ENCODE measurements at regions not wholly inside any gene's neighbourhood (a gene's known extent, or its start where the extent isn't known, plus 50 kb on each side); places are given as distances from the start of the nearest gene placed in this dataset.

DNA sequence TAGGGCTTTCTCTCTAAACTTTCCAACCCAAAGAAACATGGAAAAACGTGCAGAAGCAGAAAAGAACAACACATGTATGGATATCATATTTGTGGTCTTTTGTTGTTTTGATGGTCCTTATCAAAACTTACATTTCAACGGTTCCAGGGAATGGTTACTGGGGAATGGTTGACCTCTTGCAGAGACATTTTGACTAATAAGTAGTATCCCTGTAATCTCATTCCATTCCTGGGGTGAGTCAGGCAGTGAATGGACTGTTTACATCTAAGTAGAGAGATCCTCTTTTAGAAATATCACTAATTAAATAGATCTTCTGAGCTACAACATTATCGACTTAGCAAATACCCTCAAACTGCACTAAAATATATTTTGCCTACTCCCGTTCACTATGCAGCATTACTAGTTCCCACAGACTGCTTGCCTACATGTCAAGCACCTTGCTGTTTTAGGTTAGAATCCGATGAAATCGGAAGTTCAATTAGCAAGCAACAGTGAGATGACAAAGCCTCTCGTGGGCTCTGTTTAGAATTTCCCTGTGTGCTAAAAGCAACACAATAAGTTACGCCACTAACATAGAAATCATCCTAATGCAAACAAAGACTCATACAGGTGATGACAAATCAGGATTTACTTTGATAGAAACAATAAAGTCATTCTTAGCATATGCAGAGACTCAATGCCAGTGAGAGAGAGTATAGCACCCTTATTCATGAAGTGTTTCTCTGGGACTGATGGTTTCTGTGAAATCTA is 797.7 kb upstream of the ARGLU1 start:
- ATAC-seq (no peak), DNase-seq (ENCODE audit: low spot score in 2 of 2) (no peak)
- Mint-ChIP-seq H3K27ac (no peak overlapping the region), H3K4me1 (no peaks in the 10 kb centered on the region), H3K9me3 (peaks cover 20% of the 10 kb centered on the region), H3K36me3 (no peaks in the 10 kb centered on the region), H3K4me3 (no peak overlapping the region)

DNA sequence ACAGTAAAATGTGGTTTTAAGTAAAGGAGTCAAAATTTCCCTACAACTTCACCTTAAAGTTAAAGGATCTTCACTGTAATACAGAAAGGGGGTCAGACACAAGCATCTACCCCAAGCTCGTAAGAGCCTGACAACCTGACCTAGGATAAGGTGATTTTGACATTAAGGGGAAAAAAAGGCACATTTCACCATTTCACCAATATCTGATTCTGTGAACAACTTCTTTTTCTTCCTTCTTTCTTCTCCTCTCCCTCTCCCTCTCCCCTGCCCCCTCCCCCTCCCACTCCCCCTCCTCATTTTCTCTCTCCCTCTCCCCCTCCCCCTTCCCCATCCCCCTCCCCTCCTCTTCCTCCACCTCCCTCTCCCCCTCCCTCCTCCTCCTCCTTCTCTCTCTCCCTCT is 796.7 kb upstream of the ARGLU1 start:
- no peak overlapping the region for H3K27ac Mint-ChIP-seq
- ATAC-seq (no peak), DNase-seq (ENCODE audit: low spot score in 2 of 2) (no peak)
- peaks cover 20% of the 10 kb centered on the region for H3K9me3 Mint-ChIP-seq
- H3K4me1 Mint-ChIP-seq, result no peaks in the 10 kb centered on the region
- no peaks in the 10 kb centered on the region for H3K36me3 Mint-ChIP-seq
- H3K4me3 Mint-ChIP-seq, result no peak overlapping the region

DNA sequence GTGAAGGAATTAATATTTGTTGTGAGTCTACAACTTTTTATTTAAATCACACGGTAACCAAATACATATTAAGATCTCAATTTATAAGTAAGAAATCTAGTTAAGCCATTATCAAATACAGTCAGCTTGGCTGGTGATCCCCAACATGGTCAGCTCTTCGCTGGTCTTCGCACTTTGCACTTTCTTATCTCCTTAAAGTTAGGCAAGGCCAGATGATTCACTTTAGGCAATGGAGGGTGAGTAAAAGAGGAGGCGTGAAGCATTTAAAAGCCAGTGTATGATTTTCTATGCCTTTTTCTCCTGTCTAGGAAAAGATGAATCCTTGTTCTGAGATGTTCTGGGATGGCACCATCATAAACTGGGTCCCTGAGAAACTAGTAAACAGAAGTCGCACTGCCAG is 793.7 kb upstream of the ARGLU1 start:
- H3K27ac Mint-ChIP-seq, result no peak overlapping the region
- H3K36me3 Mint-ChIP-seq, result no peaks in the 10 kb centered on the region
- H3K4me1 Mint-ChIP-seq, result no peaks in the 10 kb centered on the region
- H3K9me3 Mint-ChIP-seq, result peaks cover 21% of the 10 kb centered on the region
- ATAC-seq (no peak), DNase-seq (ENCODE audit: low spot score in 2 of 2) (no peak)
- H3K4me3 Mint-ChIP-seq, result no peak overlapping the region

DNA sequence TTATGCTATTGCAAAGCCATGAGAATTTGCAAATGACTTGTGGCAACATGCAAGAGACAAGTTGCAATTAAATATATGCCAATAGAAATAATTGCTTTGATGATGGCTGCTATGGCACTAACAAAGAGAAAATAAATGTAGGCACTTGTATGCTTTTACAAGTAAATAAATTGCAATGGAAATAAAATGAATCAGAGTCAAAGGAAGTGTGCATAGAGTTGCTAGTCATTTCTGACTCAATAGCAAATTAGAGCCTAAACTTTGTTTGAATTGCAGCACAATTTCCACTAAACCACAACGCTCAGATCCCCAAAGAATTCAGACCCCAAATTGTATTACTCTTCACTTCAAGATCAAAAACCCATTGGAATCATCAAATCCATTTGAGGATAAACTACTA is 792.1 kb upstream of the ARGLU1 start:
- no peaks in the 10 kb centered on the region for H3K36me3 Mint-ChIP-seq

DNA sequence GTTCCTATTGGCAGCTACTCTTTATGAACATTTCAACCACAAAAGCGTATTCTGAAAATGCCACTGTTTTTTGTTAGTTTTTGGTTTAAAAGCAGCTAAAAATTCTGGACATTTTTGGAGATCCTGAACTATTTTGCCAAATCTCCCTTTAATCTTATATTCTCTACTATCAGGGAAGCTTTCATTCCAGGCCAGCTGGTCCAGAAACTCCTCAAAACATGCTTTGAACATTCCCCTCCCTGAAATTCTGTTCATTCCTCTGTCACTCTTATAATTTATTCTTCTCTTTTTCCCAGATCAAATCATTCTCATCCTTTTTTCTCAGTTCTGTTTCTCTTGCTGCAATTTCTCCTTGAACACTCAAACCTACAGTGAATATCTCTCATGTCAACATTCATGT is 790.9 kb upstream of the ARGLU1 start:
- H3K27ac Mint-ChIP-seq, result no peak overlapping the region
- H3K36me3 Mint-ChIP-seq, result no peaks in the 10 kb centered on the region

More for the DNA sequence above, 792.1 kb upstream of the ARGLU1 start:
- peaks cover 21% of the 10 kb centered on the region for H3K9me3 Mint-ChIP-seq
- no peaks in the 10 kb centered on the region for H3K4me1 Mint-ChIP-seq
- DNase-seq (ENCODE audit: low spot score in 2 of 2) (no peak), ATAC-seq (no peak)
- no peak overlapping the region for H3K4me3 Mint-ChIP-seq
- no peak overlapping the region for H3K27ac Mint-ChIP-seq

DNA sequence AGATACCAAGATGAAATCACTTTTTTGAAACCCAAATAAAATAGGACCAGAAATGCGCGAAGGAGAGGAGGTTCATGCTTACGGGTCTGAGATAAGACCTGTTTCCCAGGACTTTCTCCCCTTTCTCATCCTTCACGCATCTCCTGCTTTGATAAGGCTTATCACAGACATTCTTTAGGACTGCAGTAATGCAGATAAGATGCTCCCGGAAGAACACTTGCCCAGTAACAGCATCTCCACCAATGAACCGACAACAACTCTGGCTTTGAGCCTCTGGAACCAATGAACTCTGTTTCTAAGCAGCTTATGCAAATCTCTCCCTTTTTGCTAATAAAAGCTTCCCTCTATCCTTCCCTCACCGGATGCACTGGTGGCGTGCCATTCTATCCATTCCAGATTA is 783.4 kb upstream of the ARGLU1 start:
- H3K36me3 Mint-ChIP-seq, result no peaks in the 10 kb centered on the region
- no peak overlapping the region for H3K27ac Mint-ChIP-seq
- no peak overlapping the region for H3K4me3 Mint-ChIP-seq
- peaks cover 14% of the 10 kb centered on the region for H3K9me3 Mint-ChIP-seq
- H3K4me1 Mint-ChIP-seq, result no peaks in the 10 kb centered on the region
- ATAC-seq (no peak), DNase-seq (ENCODE audit: low spot score in 2 of 2) (no peak)

More for the DNA sequence above, 790.9 kb upstream of the ARGLU1 start:
- DNase-seq (ENCODE audit: low spot score in 2 of 2) (no peak), ATAC-seq (no peak)
- H3K4me1 Mint-ChIP-seq, result no peaks in the 10 kb centered on the region
- no peak overlapping the region for H3K4me3 Mint-ChIP-seq
- H3K9me3 Mint-ChIP-seq, result peaks cover 22% of the 10 kb centered on the region

DNA sequence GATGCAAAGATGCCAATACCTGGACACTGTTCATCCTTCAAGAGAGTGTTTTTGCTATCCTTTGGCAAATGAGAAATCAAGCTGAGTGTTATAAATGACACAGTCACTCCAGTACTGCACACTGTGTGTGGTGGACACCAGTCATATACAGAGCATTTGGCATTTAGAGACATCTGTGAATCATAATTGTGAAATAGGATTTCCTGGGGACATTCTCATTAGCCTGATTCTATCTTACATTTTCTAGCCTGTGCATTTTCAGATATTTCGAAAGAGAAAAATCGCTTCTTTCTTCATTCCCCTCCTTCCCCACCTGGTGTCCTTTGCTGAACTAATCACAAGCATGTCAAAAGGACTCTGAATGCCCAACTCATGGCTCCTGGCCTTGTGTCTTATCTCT is 781.0 kb upstream of the ARGLU1 start:
- Mint-ChIP-seq H3K4me1 (no peaks in the 10 kb centered on the region), H3K9me3 (peaks cover 12% of the 10 kb centered on the region), H3K27ac (no peak overlapping the region), H3K36me3 (no peaks in the 10 kb centered on the region), H3K4me3 (no peak overlapping the region)
- DNase-seq (ENCODE audit: low spot score in 2 of 2) (no peak), ATAC-seq (no peak)

DNA sequence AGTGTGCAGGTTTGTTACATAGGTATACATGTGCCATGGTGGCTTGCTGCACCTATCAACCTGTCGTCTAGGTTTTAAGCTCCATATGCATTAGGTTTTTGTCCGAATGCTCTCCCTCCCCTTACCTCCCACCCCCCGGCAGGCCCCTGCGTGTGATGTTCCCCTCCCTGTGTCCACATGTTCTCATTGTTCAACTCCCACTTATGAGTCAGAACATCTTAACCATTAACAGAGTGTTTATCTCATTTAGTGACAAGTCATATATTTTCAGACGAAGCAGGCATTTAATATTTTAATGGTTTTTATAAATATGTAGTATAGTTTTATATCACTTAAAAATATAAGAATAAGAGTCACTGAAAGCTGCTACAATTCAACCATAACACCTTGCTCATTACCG is 780.5 kb upstream of the ARGLU1 start:
- DNase-seq (ENCODE audit: low spot score in 2 of 2) (no peak), ATAC-seq (no peak)
- Mint-ChIP-seq H3K4me1 (no peaks in the 10 kb centered on the region), H3K27ac (no peak overlapping the region), H3K9me3 (peaks cover 12% of the 10 kb centered on the region), H3K4me3 (no peak overlapping the region), H3K36me3 (no peaks in the 10 kb centered on the region)

DNA sequence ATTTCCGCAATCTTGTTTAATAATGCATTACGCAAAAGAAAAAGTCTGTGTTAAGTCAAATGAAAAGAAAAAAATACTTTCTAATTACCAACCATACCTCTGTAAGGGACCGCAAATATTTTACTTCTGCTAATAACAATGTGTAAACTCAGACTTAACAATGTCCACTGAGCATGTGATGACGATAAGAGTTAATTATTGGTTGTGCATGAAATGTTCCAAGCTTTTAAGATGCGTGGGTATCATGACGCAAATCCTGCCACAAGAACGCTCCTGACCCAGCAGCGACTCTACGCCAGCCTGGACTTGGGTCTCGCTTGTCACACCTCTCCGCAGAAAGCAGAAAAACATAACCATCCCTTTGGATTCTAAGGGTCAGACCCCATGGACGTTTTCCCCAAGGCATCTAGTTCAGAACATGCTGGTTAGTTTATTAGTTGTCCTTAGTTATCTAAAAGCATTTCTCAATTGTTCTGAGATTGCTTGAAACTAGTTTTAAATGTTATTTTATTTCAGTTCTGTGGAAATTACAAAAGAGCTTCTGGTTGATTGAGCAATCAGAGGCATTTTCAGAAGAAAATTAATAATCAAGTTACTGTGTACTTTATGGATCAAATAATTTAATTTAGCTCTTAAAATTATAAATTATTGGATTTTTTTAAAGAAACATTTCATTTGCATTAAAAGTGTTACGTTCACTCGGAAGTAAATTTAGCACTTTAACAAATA is 779.9 kb upstream of the ARGLU1 start:
- DNase-seq (ENCODE audit: low spot score in 2 of 2) (no peak), ATAC-seq (no peak)
- no peak overlapping the region for H3K4me3 Mint-ChIP-seq
- no peaks in the 10 kb centered on the region for H3K36me3 Mint-ChIP-seq
- no peak overlapping the region for H3K27ac Mint-ChIP-seq
- H3K4me1 Mint-ChIP-seq, result no peaks in the 10 kb centered on the region
- H3K9me3 Mint-ChIP-seq, result peaks cover 13% of the 10 kb centered on the region

DNA sequence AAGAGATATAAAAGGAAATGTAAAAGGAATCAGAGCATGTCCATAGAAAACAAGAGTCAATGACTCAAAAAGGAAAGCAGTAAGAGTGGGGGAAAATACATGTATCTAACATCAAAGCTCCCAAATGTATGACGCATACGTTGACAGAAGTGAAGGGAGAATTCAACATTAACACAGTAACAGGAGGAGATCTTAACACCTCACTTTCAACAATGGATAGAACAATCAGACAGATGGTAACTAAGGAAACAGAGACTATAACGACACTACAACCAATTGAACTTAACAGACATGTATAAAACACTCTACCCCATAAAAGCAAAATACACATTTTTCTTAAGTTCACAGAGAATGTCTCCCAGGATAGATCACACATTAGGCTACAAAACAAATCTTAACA is 774.8 kb upstream of the ARGLU1 start:
- H3K4me1 Mint-ChIP-seq, result no peaks in the 10 kb centered on the region
- no peak overlapping the region for H3K27ac Mint-ChIP-seq
- ATAC-seq (no peak), DNase-seq (ENCODE audit: low spot score in 2 of 2) (no peak)
- H3K9me3 Mint-ChIP-seq, result peaks cover 16% of the 10 kb centered on the region
- H3K36me3 Mint-ChIP-seq, result no peaks in the 10 kb centered on the region
- H3K4me3 Mint-ChIP-seq, result no peak overlapping the region

DNA sequence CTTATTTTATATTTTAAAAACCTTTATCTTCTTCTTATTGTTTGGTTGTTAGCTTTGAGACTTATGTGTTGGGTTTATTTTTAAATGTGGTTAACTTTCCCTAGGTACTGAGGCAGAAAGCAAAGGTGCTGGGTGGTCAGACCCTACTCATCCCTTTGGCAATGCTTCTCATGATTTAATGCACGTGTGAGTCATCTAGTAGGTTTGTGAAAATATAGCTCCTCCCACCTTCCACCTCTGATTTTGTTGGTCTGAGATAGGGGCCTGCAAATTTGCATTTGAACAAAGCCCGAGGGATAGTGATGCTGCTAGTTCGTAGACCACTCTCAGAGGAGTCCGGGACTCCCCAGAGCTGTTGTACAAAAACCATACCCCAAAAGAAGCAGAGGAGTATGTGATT is 771.3 kb upstream of the ARGLU1 start:
- Mint-ChIP-seq H3K4me3 (no peak overlapping the region), H3K4me1 (no peaks in the 10 kb centered on the region), H3K9me3 (peaks cover 13% of the 10 kb centered on the region), H3K27ac (no peak overlapping the region), H3K36me3 (no peaks in the 10 kb centered on the region)
- no peak for ATAC-seq
- DNase-seq (ENCODE audit: low spot score in 2 of 2), result no peak

DNA sequence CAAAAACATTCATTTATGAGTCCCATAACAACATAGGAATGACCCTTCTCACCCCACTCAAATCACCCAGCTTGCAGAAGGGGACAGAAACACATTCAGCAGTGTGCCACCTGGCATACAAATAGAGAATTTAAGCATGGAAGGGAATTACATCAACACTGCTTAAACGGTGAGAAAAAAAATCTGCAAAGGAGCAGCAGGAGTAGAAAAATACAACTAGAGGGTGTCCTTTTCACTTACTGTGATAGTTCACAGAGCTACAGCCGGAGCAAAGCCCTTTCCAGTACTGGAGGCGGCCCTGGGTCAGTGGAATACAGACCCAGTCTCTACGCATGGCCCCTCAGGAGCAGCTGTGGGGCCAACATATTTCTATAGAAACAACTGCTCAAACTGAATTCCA is 764.3 kb upstream of the ARGLU1 start:
- H3K4me1 Mint-ChIP-seq, result no peaks in the 10 kb centered on the region
- ATAC-seq, result no peak
- no peak overlapping the region for H3K4me3 Mint-ChIP-seq
- no peaks in the 10 kb centered on the region for H3K36me3 Mint-ChIP-seq
- no peak overlapping the region for H3K27ac Mint-ChIP-seq
- peaks cover 6% of the 10 kb centered on the region for H3K9me3 Mint-ChIP-seq
- no peak for DNase-seq (ENCODE audit: low spot score in 2 of 2)

DNA sequence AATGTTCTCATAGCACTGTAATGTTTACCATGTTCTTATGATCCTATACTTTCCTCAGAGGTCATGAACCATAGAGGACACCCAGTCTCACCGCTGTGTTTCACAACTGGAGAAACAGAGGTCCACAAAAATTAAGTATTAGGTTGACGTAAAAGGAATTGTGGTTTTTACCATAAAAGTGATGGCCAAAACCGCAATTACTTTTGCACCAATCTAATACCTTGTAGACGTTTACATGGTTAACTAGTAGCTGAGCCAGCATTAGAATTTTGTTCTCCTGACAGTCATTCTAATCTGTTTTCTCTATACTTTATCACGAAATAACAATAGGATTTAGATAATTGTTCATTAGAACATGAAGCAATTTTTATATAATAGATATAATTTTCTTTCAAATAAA is 763.4 kb upstream of the ARGLU1 start:
- H3K4me3 Mint-ChIP-seq, result no peak overlapping the region
- DNase-seq (ENCODE audit: low spot score in 2 of 2), result no peak
- H3K27ac Mint-ChIP-seq, result no peak overlapping the region
- no peaks in the 10 kb centered on the region for H3K36me3 Mint-ChIP-seq
- H3K9me3 Mint-ChIP-seq, result peaks cover 6% of the 10 kb centered on the region
- ATAC-seq, result no peak
- no peaks in the 10 kb centered on the region for H3K4me1 Mint-ChIP-seq

DNA sequence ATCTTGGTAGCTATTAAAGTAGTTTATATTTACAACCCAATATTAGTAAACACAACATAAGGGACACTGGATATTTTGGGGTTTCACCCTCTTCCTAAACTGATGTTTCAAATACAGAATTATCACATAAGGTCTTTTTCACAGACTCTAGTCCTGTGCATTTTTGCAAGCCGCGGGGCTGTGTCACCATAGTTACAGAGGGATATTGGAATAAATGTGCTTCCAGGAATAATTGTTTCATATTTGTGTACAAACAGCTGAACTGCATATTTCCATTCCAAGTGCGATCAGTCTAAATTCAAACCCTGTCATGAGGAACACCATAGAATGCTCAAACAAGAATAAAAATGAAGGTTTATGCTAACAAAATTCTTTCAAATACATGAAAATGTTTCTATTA is 762.5 kb upstream of the ARGLU1 start:
- H3K9me3 Mint-ChIP-seq, result peaks cover 6% of the 10 kb centered on the region
- DNase-seq (ENCODE audit: low spot score in 2 of 2), result no peak
- no peak for ATAC-seq
- no peak overlapping the region for H3K27ac Mint-ChIP-seq
- H3K4me1 Mint-ChIP-seq, result no peaks in the 10 kb centered on the region
- no peak overlapping the region for H3K4me3 Mint-ChIP-seq
- H3K36me3 Mint-ChIP-seq, result no peaks in the 10 kb centered on the region

DNA sequence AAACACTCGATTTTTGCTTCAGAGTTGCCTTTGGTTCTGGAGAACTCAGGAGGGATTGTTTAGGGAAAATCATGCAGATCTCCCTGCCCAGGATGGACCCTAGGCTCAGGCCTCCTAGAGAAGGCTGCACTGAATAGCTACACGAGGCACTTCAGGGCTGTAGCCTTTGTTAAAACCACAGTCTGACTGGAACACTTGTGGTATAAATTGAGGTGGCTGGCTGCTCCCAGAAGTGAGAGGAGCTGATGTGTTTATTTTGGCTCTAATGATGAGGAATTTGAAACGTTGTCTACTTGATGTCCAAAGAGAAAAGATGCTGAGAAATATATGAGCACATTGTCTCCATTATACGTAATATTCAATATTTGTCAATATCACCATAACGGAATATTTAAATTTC is 762.1 kb upstream of the ARGLU1 start:
- DNase-seq (ENCODE audit: low spot score in 2 of 2) (no peak), ATAC-seq (no peak)
- Mint-ChIP-seq H3K4me1 (no peaks in the 10 kb centered on the region), H3K4me3 (no peak overlapping the region), H3K27ac (no peak overlapping the region), H3K9me3 (peaks cover 6% of the 10 kb centered on the region), H3K36me3 (no peaks in the 10 kb centered on the region)

DNA sequence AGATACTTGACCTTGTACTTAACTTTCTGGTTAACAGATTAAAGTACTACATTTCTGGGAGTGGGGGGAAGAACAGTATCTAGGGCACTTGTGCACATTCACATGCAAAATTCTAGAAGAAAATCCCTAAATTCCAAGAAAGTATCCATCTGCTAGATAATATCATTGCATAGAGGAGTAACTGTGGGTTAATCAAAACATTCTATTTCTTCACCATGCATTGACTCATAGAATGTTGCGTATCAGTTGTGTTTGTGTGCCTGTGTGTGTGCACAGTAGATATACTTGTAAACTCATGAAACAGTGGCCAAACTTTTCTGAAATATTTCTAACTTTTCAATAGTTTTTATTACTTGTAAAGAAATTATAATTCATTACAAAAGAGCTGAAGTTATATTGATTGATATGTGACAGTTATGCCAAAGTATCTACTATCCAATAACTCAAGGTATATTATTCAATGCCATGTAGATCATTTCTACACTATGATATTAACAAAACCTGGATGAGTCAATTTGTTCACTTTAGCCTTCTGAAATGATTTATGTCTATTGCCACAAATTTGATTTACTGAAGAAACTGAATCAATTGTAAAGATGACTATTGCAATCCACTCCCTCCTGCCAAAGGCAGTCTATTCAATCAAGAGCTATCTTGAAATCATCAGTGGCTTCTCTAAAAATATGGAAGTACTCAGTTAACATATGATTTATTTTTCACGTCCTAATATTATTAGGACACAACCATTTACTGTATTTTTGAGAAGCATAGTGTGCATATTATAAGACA is 756.7 kb upstream of the ARGLU1 start:
- no peak overlapping the region for H3K27ac Mint-ChIP-seq
- ATAC-seq (no peak), DNase-seq (ENCODE audit: low spot score in 2 of 2) (no peak)
- H3K36me3 Mint-ChIP-seq, result no peaks in the 10 kb centered on the region
- peaks cover 9% of the 10 kb centered on the region for H3K9me3 Mint-ChIP-seq
- no peaks in the 10 kb centered on the region for H3K4me1 Mint-ChIP-seq
- H3K4me3 Mint-ChIP-seq, result no peak overlapping the region

All from stimulated activated effector memory CD8-positive, alpha-beta T cell treated with anti-CD3 and anti-CD28 coated beads, Interleukin-12 subunit alpha, Interleukin-12 subunit beta, amount 100 ng/mL, for 72 hours (primary cell).